Esophagus muscularis mucosa (tissue), 4 donors: ENCODE measurements at regions not wholly inside any gene's neighbourhood (a gene's known extent, or its start where the extent isn't known, plus 50 kb on each side); places are given as distances from the start of the nearest gene placed in this dataset.

Experiments used
- DNase-seq: peaks from one replicate; pipeline ENCODE4 v3.0.0-alpha.2; 2017; ENCODE audit errors: extremely low spot score
- H3K27ac ChIP-seq, 4 donors: fragments of 200-600 bp; sonication (generic); replicated peaks in 1 of 4; 1 replicate in 3 of 4; 2 replicates in 1 of 4; pipeline ENCODE4 v1.5.1; 2016 to 2019; ENCODE audit warnings: mild to moderate bottlenecking in 1 of 4
- H3K27me3 ChIP-seq, 4 donors: fragments of 200-600 bp; sonication (generic); one replicate each; pipeline versions ENCODE4 v1.5.1 to v1.6.0; 2016 to 2019
- H3K36me3 ChIP-seq, 4 donors: fragments of 200-600 bp; sonication (generic); one replicate each; pipeline ENCODE4 v1.5.1; 2016 to 2019
- H3K4me1 ChIP-seq, 4 donors: fragments of 200-600 bp; sonication (generic); one replicate each; pipeline ENCODE4 v1.5.1; 2016 to 2019
- H3K4me3 ChIP-seq, 4 donors: fragments of 200-600 bp; sonication (generic); 1 replicate in 2 of 4; 2 replicates in 2 of 4; pipeline ENCODE4 v1.5.1; 2016 to 2019; ENCODE audit warnings: mild to moderate bottlenecking in 4 of 4, moderate library complexity in 1 of 4
- H3K9me3 ChIP-seq, 4 donors: fragments of 200-600 bp; sonication (generic); 1 replicate in 3 of 4; 2 replicates in 1 of 4; pipeline ENCODE4 v1.5.1; 2016 to 2019
- CTCF ChIP-seq, 3 experiments: fragments of 200-600 bp in 2 of 3; fragments of 450-650 bp in 1 of 3; sonication (generic) in 2 of 3; IDR thresholded peaks; one replicate each; pipeline ENCODE4 v1.5.1; 2017 to 2019; ENCODE audit warnings: antibody characterized with exemption in 3 of 3, mild to moderate bottlenecking in 2 of 3, moderate library complexity in 1 of 3
- EP300 ChIP-seq: sonication (generic); formaldehyde crosslinking; IDR thresholded peaks from one replicate; pipeline ENCODE4 v1.6.1; 2017; ENCODE audit warnings: antibody characterized with exemption
- POLR2A ChIP-seq: fragments of 450-650 bp; IDR thresholded peaks from one replicate; pipeline ENCODE4 v1.6.1; 2017; ENCODE audit warnings: antibody characterized with exemption, moderate library complexity, mild to moderate bottlenecking, low read depth
- POLR2AphosphoS5 ChIP-seq, 2 donors: sonication (generic); formaldehyde crosslinking; IDR thresholded peaks; one replicate each; pipeline ENCODE4 v1.6.1; 2017; ENCODE audit warnings: antibody characterized with exemption in 2 of 2
- WGBS: methylation state at CpG from one replicate; pipeline ENCODE4 v1.1.5; 2018; 5-methylcytosine and 5-hydroxymethylcytosine counted together
- intact Hi-C: fragments of 100-400 bp; cut with DNase I; formaldehyde crosslinking; loops from one replicate; pipeline ENCODE4 v1.15.1; 2023

- intact Hi-C loops, result no loop called here
Measured at GRCh38 chr10:64394744-64395143, 873.5 kb downstream of the REEP3 start.

GRCh38 chr10:64396105-64396708 is 875.0 kb downstream of the REEP3 start:
- H3K4me3 ChIP-seq, result no peak overlapping the region
- no peak overlapping the region for H3K27ac ChIP-seq
- no peak for DNase-seq
- TF ChIP-seq POLR2A, result no peak
- no peak for TF ChIP-seq EP300
- no peak for TF ChIP-seq CTCF (IDR thresholded peaks at IDR 0.05)
- no peak for TF ChIP-seq POLR2AphosphoS5 (IDR thresholded peaks at IDR 0.05)
- WGBS, result 77% methylated on average over 1 of the region's 1 CpG
- no peaks in the 10 kb centered on the region for H3K36me3 ChIP-seq
- H3K27me3 ChIP-seq, result no peaks in the 10 kb centered on the region
- no peaks in the 10 kb centered on the region for H3K9me3 ChIP-seq
- H3K4me1 ChIP-seq, result peaks cover 0 to 6% (median 2%) of the 10 kb centered on the region in 4 donors
- intact Hi-C loops, result no loop called here

More at GRCh38 chr10:64394744-64395143, 873.5 kb downstream of the REEP3 start:
- DNase-seq, result no peak
- Histone ChIP-seq H3K4me1 (peaks cover 0 to 6% (median 2%) of the 10 kb centered on the region in 4 donors), H3K27ac (no peak overlapping the region), H3K27me3 (no peaks in the 10 kb centered on the region), H3K9me3 (no peaks in the 10 kb centered on the region), H3K4me3 (no peak overlapping the region), H3K36me3 (no peaks in the 10 kb centered on the region)
- 89% methylated on average over 1 of the region's 1 CpG for WGBS
- TF ChIP-seq CTCF (IDR thresholded peaks at IDR 0.05) (no peak), EP300 (no peak), POLR2AphosphoS5 (IDR thresholded peaks at IDR 0.05) (no peak), POLR2A (no peak)

GRCh38 chr10:64397125-64397524 is 875.9 kb downstream of the REEP3 start:
- peaks cover 0 to 6% (median 2%) of the 10 kb centered on the region in 4 donors for H3K4me1 ChIP-seq
- no peaks in the 10 kb centered on the region for H3K27me3 ChIP-seq
- WGBS, result 85% methylated on average over 8 of the region's 8 CpGs
- no peak for DNase-seq
- no peaks in the 10 kb centered on the region for H3K9me3 ChIP-seq
- no peaks in the 10 kb centered on the region for H3K36me3 ChIP-seq
- H3K4me3 ChIP-seq, result no peak overlapping the region
- intact Hi-C loops, result no loop called here
- TF ChIP-seq EP300, result no peak
- no peak for TF ChIP-seq POLR2AphosphoS5 (IDR thresholded peaks at IDR 0.05)
- no peak for TF ChIP-seq CTCF (IDR thresholded peaks at IDR 0.05)
- TF ChIP-seq POLR2A, result no peak
- H3K27ac ChIP-seq, result no peak overlapping the region

- Histone ChIP-seq H3K4me3 (no peak overlapping the region), H3K9me3 (no peaks in the 10 kb centered on the region), H3K4me1 (no peaks in the 10 kb centered on the region), H3K36me3 (no peaks in the 10 kb centered on the region), H3K27me3 (no peaks in the 10 kb centered on the region), H3K27ac (no peak overlapping the region)
- 72% methylated on average over 3 of the region's 3 CpGs for WGBS
- TF ChIP-seq POLR2A (no peak), POLR2AphosphoS5 (IDR thresholded peaks at IDR 0.05) (no peak), CTCF (IDR thresholded peaks at IDR 0.05) (no peak), EP300 (no peak)
- DNase-seq, result no peak
- intact Hi-C loops, result no loop called here
Measured at GRCh38 chr10:64408391-64409183, 887.4 kb downstream of the REEP3 start.
